Mammary epithelial cell (primary cell): ENCODE measurements at regions not wholly inside any gene's neighbourhood (a gene's known extent, or its start where the extent isn't known, plus 50 kb on each side); places are given as distances from the start of the nearest gene placed in this dataset.

Experiments
- CTCF ChIP-seq, 2 donors: IDR thresholded peaks in 1 of 2; conservative IDR thresholded peaks in 1 of 2; 2 replicates each; pipeline ENCODE4 v1.5.1; 2011 to 2012; ENCODE audit warnings: inconsistent platforms in 2 of 2, low read length in 2 of 2, mild to moderate bottlenecking in 2 of 2, control low read depth in 1 of 2, low read depth in 1 of 2; ENCODE audit not compliant: insufficient read depth in 1 of 2; ENCODE audit errors: extremely low read depth in 1 of 2
- EZH2 ChIP-seq: IDR thresholded peaks from 2 replicates; pipeline ENCODE4 v1.6.1; 2012; ENCODE audit warnings: low read length, inconsistent platforms, borderline replicate concordance

- TF ChIP-seq CTCF (conservative IDR thresholded peaks at IDR 0.05 in 1 of 2, IDR thresholded peaks at IDR 0.05 in 1 of 2; ENCODE audit: extremely low read depth in 1 of 2, insufficient read depth in 1 of 2, low read depth in 1 of 2, low read length in 2 of 2) (no peak), EZH2 (no peak)
These were observed 603.7 kb upstream of the ALCAM start for GRCh38 chr3:104763007-104763406.
